AG09309 (cell line): ENCODE measurements at regions not wholly inside any gene's neighbourhood (a gene's known extent, or its start where the extent isn't known, plus 50 kb on each side); places are given as distances from the start of the nearest gene placed in this dataset.
"Not testable (repeated sequence)": the region's sequence is repeated elsewhere in the genome, so short reads cannot be mapped to it uniquely, and the experiment has no call there.

Experiments
- DNase-seq: peaks from one replicate; pipeline ENCODE4 v3.0.0-alpha.2; 2010; ENCODE audit warnings: low read depth
- H3K4me3 ChIP-seq: 2 replicates; pipeline ENCODE4 v1.5.1; 2011; ENCODE audit warnings: mild to moderate bottlenecking, low read depth, low read length, moderate library complexity; ENCODE audit not compliant: control insufficient read depth
- CTCF ChIP-seq: IDR thresholded peaks from 2 replicates; pipeline ENCODE4 v1.5.1; 2011; ENCODE audit warnings: mild to moderate bottlenecking, low read depth, low read length, inconsistent platforms; ENCODE audit not compliant: insufficient read depth, control insufficient read depth; ENCODE audit errors: missing control alignments

DNA sequence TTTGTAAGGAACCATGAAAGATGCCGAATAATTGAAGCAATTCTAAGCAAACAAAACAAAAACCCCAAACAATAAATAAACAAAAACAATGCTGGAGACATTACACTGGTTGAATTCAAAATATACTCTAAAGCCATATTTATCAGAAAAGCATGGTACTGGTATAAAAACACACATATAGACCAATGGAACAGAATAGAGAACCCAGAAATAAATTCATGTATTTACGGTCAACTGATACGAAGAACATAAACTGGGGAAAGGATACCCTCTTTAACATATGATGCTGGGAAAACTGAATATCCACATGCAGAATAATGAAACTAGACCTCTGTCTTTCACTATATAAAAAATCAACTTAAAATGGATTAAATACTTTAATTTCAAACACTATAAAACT, 214.3 kb upstream of the PDZRN3 start:
- TF ChIP-seq CTCF: no peak
- no peak for DNase-seq
- H3K4me3 ChIP-seq: no peak overlapping the region

DNA sequence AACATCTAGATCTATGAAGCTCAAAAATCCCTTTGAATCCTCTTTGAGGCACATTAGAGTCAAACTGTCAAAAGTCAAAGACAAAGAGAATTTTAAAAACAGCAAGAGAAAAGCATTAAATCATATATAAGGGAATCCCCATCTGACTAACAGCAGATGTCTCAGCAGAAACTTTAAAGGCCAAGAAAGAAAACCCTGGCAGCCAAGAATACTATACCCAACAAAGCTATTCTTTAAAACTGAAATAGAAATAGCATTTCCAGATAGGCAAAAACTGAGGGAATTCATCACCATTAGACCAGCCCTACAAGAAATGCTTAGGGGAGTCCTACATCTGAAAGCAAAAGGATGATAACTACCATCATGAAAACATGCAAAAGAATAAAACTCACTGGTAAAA, 211.2 kb upstream of the PDZRN3 start:
- no peak overlapping the region for H3K4me3 ChIP-seq
- no peak for DNase-seq
- no peak for TF ChIP-seq CTCF

GRCh38 chr3:73832426-73832825, 207.7 kb upstream of the PDZRN3 start:
- no peak overlapping the region for H3K4me3 ChIP-seq
- no peak for DNase-seq
- no peak for TF ChIP-seq CTCF

DNA sequence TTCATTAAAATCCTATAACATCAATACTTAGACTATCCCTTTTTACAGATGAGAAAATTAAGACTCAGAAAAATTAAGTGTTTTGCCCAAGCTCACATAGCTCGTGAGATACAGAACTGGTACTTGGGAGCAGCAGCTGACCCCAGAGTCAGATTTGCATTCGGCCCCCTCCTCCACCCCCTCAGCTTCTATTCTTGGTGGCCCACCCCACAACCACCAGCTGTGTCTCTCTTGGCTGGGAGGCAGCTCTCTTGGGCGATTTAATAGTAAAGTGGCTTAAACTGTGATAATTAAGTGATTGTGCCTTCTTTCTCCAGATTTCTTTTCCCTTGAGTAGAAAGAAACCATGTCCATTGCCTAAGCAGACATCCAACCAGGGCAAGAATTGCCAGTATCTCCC, 203.6 kb upstream of the PDZRN3 start:
- DNase-seq: no peak
- no peak overlapping the region for H3K4me3 ChIP-seq
- TF ChIP-seq CTCF: no peak

- no peak for DNase-seq
- no peak for TF ChIP-seq CTCF
- no peak overlapping the region for H3K4me3 ChIP-seq
Observed at GRCh38 chr3:73827725-73828211, 203.0 kb upstream of the PDZRN3 start.

DNA sequence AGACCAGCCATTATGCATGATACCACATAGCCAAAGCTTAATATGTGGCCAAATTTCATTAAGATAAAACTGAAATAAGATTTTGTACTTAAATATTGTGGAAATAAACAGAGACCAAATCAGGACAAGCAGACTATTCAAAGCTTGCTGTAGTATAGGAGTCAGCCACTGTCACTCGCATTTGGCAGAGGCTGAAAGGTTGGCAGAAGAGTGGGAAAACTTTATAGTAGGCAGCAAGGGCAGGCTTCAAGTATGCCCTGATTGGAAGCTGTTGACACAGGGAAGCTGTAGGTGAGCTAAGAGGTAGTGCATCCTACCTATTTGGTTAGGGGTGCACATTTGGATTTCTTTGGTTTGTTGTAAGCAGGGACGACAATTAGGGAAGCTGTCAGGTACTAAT, 202.5 kb upstream of the PDZRN3 start:
- no peak for DNase-seq
- H3K4me3 ChIP-seq: no peak overlapping the region
- no peak for TF ChIP-seq CTCF

GRCh38 chr3:73820896-73821295, 196.2 kb upstream of the PDZRN3 start:
- not testable (repeated sequence) for DNase-seq

DNA sequence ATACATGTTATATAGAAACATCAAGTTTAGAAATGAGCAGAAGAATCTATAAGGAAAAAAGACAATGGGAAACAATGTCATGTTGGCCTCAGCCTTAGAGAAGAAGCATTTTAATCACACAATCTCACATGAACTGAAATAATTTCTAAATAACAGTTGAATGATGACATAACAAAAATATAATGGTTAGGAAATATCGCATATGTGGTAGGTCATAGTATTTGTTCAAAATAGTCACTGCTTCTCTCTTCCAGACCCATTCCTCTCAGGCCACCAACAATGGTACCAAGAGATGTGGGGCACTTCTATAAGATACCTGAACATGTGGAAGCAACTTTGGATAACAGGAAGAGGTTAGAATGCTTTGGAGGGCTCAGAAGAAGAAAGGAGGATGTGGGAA, 195.7 kb upstream of the PDZRN3 start:
- TF ChIP-seq CTCF: no peak
- no peak overlapping the region for H3K4me3 ChIP-seq
- DNase-seq: no peak

More at GRCh38 chr3:73820896-73821295, 196.2 kb upstream of the PDZRN3 start:
- not testable (repeated sequence) for H3K4me3 ChIP-seq
